A673 (cell line): ENCODE measurements at regions not wholly inside any gene's neighbourhood (a gene's known extent, or its start where the extent isn't known, plus 50 kb on each side); places are given as distances from the start of the nearest gene placed in this dataset.

Experiments used
- CTCF ChIP-seq: fragments of 300-800, 200-600 bp; sonication (generic); conservative IDR thresholded peaks from 2 replicates; pipeline ENCODE4 v1.5.1; 2017; ENCODE audit warnings: low read depth, mild to moderate bottlenecking, antibody characterized with exemption, low read length, moderate library complexity, mixed read lengths
- EZH2 ChIP-seq: fragments of 200-600 bp; sonication (generic); IDR thresholded peaks from 2 replicates; pipeline ENCODE4 v1.6.1; 2017; ENCODE audit warnings: borderline replicate concordance, low read depth, mild to moderate bottlenecking, mixed read lengths, antibody characterized with exemption, low read length; ENCODE audit not compliant: poor library complexity, severe bottlenecking

- TF ChIP-seq EZH2 (no peak), CTCF (no peak)
Measured at GRCh38 chr22:47238690-47239473, 476.4 kb downstream of the TBC1D22A start.
